ENCODE measurements at regions not wholly inside any gene's neighbourhood (a gene's known extent, or its start where the extent isn't known, plus 50 kb on each side); places are given as distances from the start of the nearest gene placed in this dataset.

DNA sequence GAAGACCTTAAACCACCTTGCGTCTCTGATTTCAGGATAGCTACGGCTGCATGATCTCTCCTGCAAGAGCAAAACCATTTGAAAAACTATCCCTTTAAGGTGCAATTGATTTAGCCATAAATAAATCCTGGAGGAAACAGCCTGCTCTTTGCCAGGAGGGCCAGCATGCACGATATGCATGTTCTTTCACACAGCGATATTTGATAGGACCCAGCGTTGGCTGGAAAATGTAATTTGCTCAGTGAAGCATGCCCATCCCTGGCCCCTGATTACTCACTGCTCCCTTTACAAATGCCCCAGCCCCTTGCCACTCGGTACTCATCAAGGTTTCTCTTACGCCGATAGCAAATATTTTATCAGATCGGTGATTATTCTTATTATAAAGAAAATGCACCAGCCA, 315.4 kb downstream of the CDH2 start:
- H3K79me1 ChIP-seq (ENCODE audit: insufficient read depth, low read depth, low read length, poor library complexity, severe bottlenecking): no peaks in the 10 kb centered on the region
- TF ChIP-seq, protein P1, sequence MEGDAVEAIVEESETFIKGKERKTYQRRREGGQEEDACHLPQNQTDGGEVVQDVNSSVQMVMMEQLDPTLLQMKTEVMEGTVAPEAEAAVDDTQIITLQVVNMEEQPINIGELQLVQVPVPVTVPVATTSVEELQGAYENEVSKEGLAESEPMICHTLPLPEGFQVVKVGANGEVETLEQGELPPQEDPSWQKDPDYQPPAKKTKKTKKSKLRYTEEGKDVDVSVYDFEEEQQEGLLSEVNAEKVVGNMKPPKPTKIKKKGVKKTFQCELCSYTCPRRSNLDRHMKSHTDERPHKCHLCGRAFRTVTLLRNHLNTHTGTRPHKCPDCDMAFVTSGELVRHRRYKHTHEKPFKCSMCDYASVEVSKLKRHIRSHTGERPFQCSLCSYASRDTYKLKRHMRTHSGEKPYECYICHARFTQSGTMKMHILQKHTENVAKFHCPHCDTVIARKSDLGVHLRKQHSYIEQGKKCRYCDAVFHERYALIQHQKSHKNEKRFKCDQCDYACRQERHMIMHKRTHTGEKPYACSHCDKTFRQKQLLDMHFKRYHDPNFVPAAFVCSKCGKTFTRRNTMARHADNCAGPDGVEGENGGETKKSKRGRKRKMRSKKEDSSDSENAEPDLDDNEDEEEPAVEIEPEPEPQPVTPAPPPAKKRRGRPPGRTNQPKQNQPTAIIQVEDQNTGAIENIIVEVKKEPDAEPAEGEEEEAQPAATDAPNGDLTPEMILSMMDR (conservative IDR thresholded peaks at IDR 0.05): no peak
- H3K4me2 ChIP-seq (ENCODE audit: insufficient read depth, insufficient read length, low read length): no peak overlapping the region
- H3K14ac ChIP-seq (ENCODE audit: insufficient read depth, low read length): no peak overlapping the region
- no peaks in the 10 kb centered on the region for H4K20me1 ChIP-seq (ENCODE audit: control insufficient read depth, insufficient read depth, insufficient read length)
- no peaks in the 10 kb centered on the region for H3K9me3 ChIP-seq (ENCODE audit: control insufficient read depth, low read depth, low read length)
- H4K91ac ChIP-seq (ENCODE audit: insufficient read length, low read depth, low read length): no peak overlapping the region
- no peaks in the 10 kb centered on the region for H3K27me3 ChIP-seq (ENCODE audit: insufficient read depth, low read length)
- no peak for DNase-seq
- no peak overlapping the region for H3T11ph ChIP-seq (ENCODE audit: low read length)
- no peak overlapping the region for H4K8ac ChIP-seq (replicated peaks; ENCODE audit: insufficient read length, low read depth, low read length)
- no CpG with 5 or more reads among the region's 9 CpGs for WGBS (ENCODE audit: extremely low coverage, insufficient read length, low lambda C conversion rate)
- H2AFZ ChIP-seq (ENCODE audit: low read length): no peak overlapping the region
- no peak overlapping the region for H3K9ac ChIP-seq (ENCODE audit: extremely low read depth, insufficient read length, low read length)
- H2BK20ac ChIP-seq (ENCODE audit: low read depth, low read length, poor library complexity, severe bottlenecking): no peak overlapping the region
- no peak overlapping the region for H2BK120ac ChIP-seq (ENCODE audit: low read depth, low read length, poor library complexity, severe bottlenecking)
- no peak overlapping the region for H3K56ac ChIP-seq (ENCODE audit: insufficient read length, low read depth, low read length)
- H3K23ac ChIP-seq (ENCODE audit: insufficient read length, low read depth, low read length): no peak overlapping the region
- no peaks in the 10 kb centered on the region for H3K79me2 ChIP-seq (ENCODE audit: insufficient read depth, low read length)
- Mint-ChIP-seq H3K4me1 (0 out of 4 replicates have a peak, but pooled peaks cover 0 to 4% of the 10 kb centered on the region in 2 experiments), H3K36me3 (ENCODE audit: insufficient read depth in 1 of 3, low read depth in 3 of 3) (no peaks in the 10 kb centered on the region), H3K27ac (no peak overlapping the region), H3K9me3 (no peaks in the 10 kb centered on the region), H3K4me3 (no peak overlapping the region), H3K27me3 (ENCODE audit: low read depth) (no peaks in the 10 kb centered on the region)
- no peak overlapping the region for H2AK5ac ChIP-seq (ENCODE audit: insufficient read length, low read length)
- H3K4me1 ChIP-seq (ENCODE audit: insufficient read depth, low read length): no peaks in the 10 kb centered on the region
- no peak overlapping the region for H2BK5ac ChIP-seq (ENCODE audit: insufficient read length, low read length)
- no peak overlapping the region for H3K27ac ChIP-seq (ENCODE audit: insufficient read length, low read depth, low read length)
- H2BK12ac ChIP-seq (ENCODE audit: insufficient read length, low read depth, low read length): no peak overlapping the region
- no peak overlapping the region for H4K5ac ChIP-seq (ENCODE audit: insufficient read length, low read depth, low read length)
- H3K18ac ChIP-seq (ENCODE audit: insufficient read length, low read depth, low read length): no peak overlapping the region
- no peak overlapping the region for H2BK15ac ChIP-seq (ENCODE audit: low read depth, low read length)
- H3K23me2 ChIP-seq (ENCODE audit: insufficient read length, low read depth, low read length, poor library complexity, severe bottlenecking): no peaks in the 10 kb centered on the region
- no peak overlapping the region for H3K4ac ChIP-seq (ENCODE audit: low read depth, low read length)
